Peyer's patch (tissue), 4 donors: ENCODE measurements at regions not wholly inside any gene's neighbourhood (a gene's known extent, or its start where the extent isn't known, plus 50 kb on each side); places are given as distances from the start of the nearest gene placed in this dataset.

Experiments
- DNase-seq, 3 donors: peaks; one replicate each; pipeline ENCODE4 v3.0.0-alpha.2; 2017 to 2019
- H3K27ac ChIP-seq, 4 donors: fragments of 200-600 bp; sonication (generic); one replicate each; pipeline ENCODE4 v1.5.1; 2016 to 2019
- H3K27me3 ChIP-seq, 2 donors: fragments of 200-600 bp; sonication (generic); one replicate each; pipeline ENCODE4 v1.5.1; 2019
- H3K36me3 ChIP-seq, 3 donors: fragments of 200-600 bp; sonication (generic); one replicate each; pipeline ENCODE4 v1.5.1; 2016 to 2019
- H3K4me1 ChIP-seq, 4 donors: fragments of 200-600 bp; sonication (generic); one replicate each; pipeline ENCODE4 v1.5.1; 2016 to 2019
- H3K4me3 ChIP-seq, 4 donors: fragments of 200-600 bp; sonication (generic); 1 replicate in 3 of 4; 2 replicates in 1 of 4; pipeline ENCODE4 v1.5.1; 2016 to 2019; ENCODE audit warnings: mild to moderate bottlenecking in 1 of 4
- H3K9me3 ChIP-seq, 4 donors: fragments of 200-600 bp; sonication (generic); one replicate each; pipeline ENCODE4 v1.5.1; 2016 to 2019; ENCODE audit warnings: mild to moderate bottlenecking in 1 of 4
- CTCF ChIP-seq, 6 experiments: fragments of 450-650 bp in 4 of 6; fragments of 200-600 bp in 2 of 6; sonication (generic) in 1 of 6; IDR thresholded peaks; one replicate each; pipeline ENCODE4 v1.5.1; 2017 to 2019; ENCODE audit warnings: antibody characterized with exemption in 6 of 6, mild to moderate bottlenecking in 3 of 6, moderate library complexity in 1 of 6
- POLR2A ChIP-seq, 2 donors: fragments of 450-650 bp; IDR thresholded peaks; one replicate each; pipeline ENCODE4 v1.5.1; 2017; ENCODE audit warnings: antibody characterized with exemption in 2 of 2, mild to moderate bottlenecking in 2 of 2, moderate library complexity in 2 of 2

GRCh38 chr20:50288128-50288623 is 97.5 kb downstream of the CEBPB start:
- Histone ChIP-seq H3K27ac (no peak overlapping the region), H3K36me3 (no peaks in the 10 kb centered on the region), H3K27me3 (no peaks in the 10 kb centered on the region), H3K9me3 (no peaks in the 10 kb centered on the region), H3K4me3 (no peak overlapping the region), H3K4me1 (peaks cover 3 to 42% (median 7%) of the 10 kb centered on the region in 4 donors)
- no peak for TF ChIP-seq CTCF (IDR thresholded peaks at IDR 0.05)
- no peak for TF ChIP-seq POLR2A (IDR thresholded peaks at IDR 0.05)
- DNase-seq: no peak

- no peaks in the 10 kb centered on the region for H3K9me3 ChIP-seq
- no peaks in the 10 kb centered on the region for H3K27me3 ChIP-seq
- peaks cover 3 to 34% (median 7%) of the 10 kb centered on the region in 4 donors for H3K4me1 ChIP-seq
- no peaks in the 10 kb centered on the region for H3K36me3 ChIP-seq
- DNase-seq: no peak
- TF ChIP-seq CTCF (IDR thresholded peaks at IDR 0.05) (no peak), POLR2A (IDR thresholded peaks at IDR 0.05) (no peak)
- no peak overlapping the region for H3K27ac ChIP-seq
- H3K4me3 ChIP-seq: no peak overlapping the region
Measured at GRCh38 chr20:50289581-50289980, 99.0 kb downstream of the CEBPB start.

- no peaks in the 10 kb centered on the region for H3K36me3 ChIP-seq
- H3K27ac ChIP-seq: no peak overlapping the region
- no peak overlapping the region for H3K4me3 ChIP-seq
- no peaks in the 10 kb centered on the region for H3K9me3 ChIP-seq
- H3K27me3 ChIP-seq: no peaks in the 10 kb centered on the region
- TF ChIP-seq CTCF (IDR thresholded peaks at IDR 0.05): no peak
- no peak for TF ChIP-seq POLR2A (IDR thresholded peaks at IDR 0.05)
- no peak for DNase-seq
- peaks cover 3 to 28% (median 7%) of the 10 kb centered on the region in 4 donors for H3K4me1 ChIP-seq
Measured at GRCh38 chr20:50290112-50290511, 99.5 kb downstream of the CEBPB start.

- no peak for DNase-seq
- no peak overlapping the region for H3K27ac ChIP-seq
Measured at GRCh38 chr20:50290808-50291207, 100.2 kb downstream of the CEBPB start.

GRCh38 chr20:50291254-50292078 is 100.8 kb downstream of the CEBPB start:
- H3K9me3 ChIP-seq: no peaks in the 10 kb centered on the region
- TF ChIP-seq CTCF (IDR thresholded peaks at IDR 0.05) (no peak), POLR2A (IDR thresholded peaks at IDR 0.05) (no peak)
- H3K36me3 ChIP-seq: no peaks in the 10 kb centered on the region
- peaks cover 0 to 19% (median 6%) of the 10 kb centered on the region in 4 donors for H3K4me1 ChIP-seq
- no peaks in the 10 kb centered on the region for H3K27me3 ChIP-seq
- no peak overlapping the region for H3K4me3 ChIP-seq
- DNase-seq: no peak
- peak overlapping the region; percentile 49 to 79 (median 68) for H3K27ac ChIP-seq

More at GRCh38 chr20:50290808-50291207, 100.2 kb downstream of the CEBPB start:
- no peak overlapping the region for H3K4me3 ChIP-seq
- H3K4me1 ChIP-seq: peaks cover 0 to 25% (median 6%) of the 10 kb centered on the region in 4 donors
- TF ChIP-seq CTCF (IDR thresholded peaks at IDR 0.05) (no peak), POLR2A (IDR thresholded peaks at IDR 0.05) (no peak)
- no peaks in the 10 kb centered on the region for H3K9me3 ChIP-seq
- H3K36me3 ChIP-seq: no peaks in the 10 kb centered on the region
- no peaks in the 10 kb centered on the region for H3K27me3 ChIP-seq
